ENCODE measurements at regions not wholly inside any gene's neighbourhood (a gene's known extent, or its start where the extent isn't known, plus 50 kb on each side); places are given as distances from the start of the nearest gene placed in this dataset.

DNA sequence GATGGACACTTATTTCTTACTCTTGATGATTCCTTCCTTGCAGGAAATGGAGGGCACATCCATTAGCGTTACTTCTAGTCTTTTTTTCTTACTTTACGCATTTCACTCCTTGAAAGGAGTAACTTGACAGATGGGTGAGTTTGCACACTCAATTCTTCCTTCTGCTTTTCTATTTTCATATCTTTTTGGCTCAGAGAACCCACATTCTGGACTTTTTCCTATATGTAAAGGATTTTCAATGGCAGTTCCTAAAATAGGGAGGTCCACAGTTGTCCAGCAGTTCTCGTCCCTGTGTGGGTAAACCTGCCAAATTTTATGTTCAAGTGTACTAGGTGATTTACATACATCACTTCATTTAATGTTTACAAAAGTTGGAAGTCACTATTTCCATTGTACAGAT lies 440.0 kb upstream of the KIRREL3 start:
- TF ChIP-seq, protein P1, sequence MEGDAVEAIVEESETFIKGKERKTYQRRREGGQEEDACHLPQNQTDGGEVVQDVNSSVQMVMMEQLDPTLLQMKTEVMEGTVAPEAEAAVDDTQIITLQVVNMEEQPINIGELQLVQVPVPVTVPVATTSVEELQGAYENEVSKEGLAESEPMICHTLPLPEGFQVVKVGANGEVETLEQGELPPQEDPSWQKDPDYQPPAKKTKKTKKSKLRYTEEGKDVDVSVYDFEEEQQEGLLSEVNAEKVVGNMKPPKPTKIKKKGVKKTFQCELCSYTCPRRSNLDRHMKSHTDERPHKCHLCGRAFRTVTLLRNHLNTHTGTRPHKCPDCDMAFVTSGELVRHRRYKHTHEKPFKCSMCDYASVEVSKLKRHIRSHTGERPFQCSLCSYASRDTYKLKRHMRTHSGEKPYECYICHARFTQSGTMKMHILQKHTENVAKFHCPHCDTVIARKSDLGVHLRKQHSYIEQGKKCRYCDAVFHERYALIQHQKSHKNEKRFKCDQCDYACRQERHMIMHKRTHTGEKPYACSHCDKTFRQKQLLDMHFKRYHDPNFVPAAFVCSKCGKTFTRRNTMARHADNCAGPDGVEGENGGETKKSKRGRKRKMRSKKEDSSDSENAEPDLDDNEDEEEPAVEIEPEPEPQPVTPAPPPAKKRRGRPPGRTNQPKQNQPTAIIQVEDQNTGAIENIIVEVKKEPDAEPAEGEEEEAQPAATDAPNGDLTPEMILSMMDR (IDR thresholded peaks at IDR 0.05): no peak
- TF ChIP-seq RAD21 (IDR thresholded peaks at IDR 0.05; ENCODE audit: low read length) (no peak), GABPA (IDR thresholded peaks at IDR 0.05; ENCODE audit: low read depth) (no peak), EZH2phosphoT487 (IDR thresholded peaks at IDR 0.05; ENCODE audit: borderline replicate concordance, low read depth) (no peak), SMC3 (IDR thresholded peaks at IDR 0.05; ENCODE audit: low read depth, low read length) (no peak), CHD2 (IDR thresholded peaks at IDR 0.05; ENCODE audit: low read length, partially characterized antibody) (no peak), POLR2AphosphoS5 (IDR thresholded peaks at IDR 0.05; ENCODE audit: low read depth, low read length) (no peak), JUND (IDR thresholded peaks at IDR 0.05) (no peak), EP300 (IDR thresholded peaks at IDR 0.05; ENCODE audit: borderline replicate concordance in 1 of 2, low read depth in 1 of 2, low read length in 1 of 2) (no peak), TEAD4 (IDR thresholded peaks at IDR 0.05; ENCODE audit: borderline replicate concordance, insufficient read depth) (no peak), RXRA (IDR thresholded peaks at IDR 0.05; ENCODE audit: borderline replicate concordance, low read depth) (no peak)

Data from SK-N-SH (cell line).